HG03460 (cell line): ENCODE measurements at regions not wholly inside any gene's neighbourhood (a gene's known extent, or its start where the extent isn't known, plus 50 kb on each side); places are given as distances from the start of the nearest gene placed in this dataset.

ENCODE experiments used
- ATAC-seq: cut with Tn5 transposase; IDR thresholded peaks from one replicate; pipeline ENCODE4 v1.9.1; 2021; ENCODE audit not compliant: unreplicated experiment

- no peak for ATAC-seq
These were observed 1134.4 kb upstream of the TSPY4 start for GRCh38 chrY:8202837-8203236.

- ATAC-seq: no peak
These were observed 1096.1 kb upstream of the TSPY4 start for GRCh38 chrY:8241144-8241543.

- ATAC-seq: no peak
These were observed 1063.5 kb upstream of the TSPY4 start for GRCh38 chrY:8273807-8274206.

- ATAC-seq: no peak
These were observed 1032.2 kb upstream of the TSPY4 start for GRCh38 chrY:8305021-8305420.

- ATAC-seq: no peak
These were observed 1013.2 kb upstream of the TSPY4 start for GRCh38 chrY:8324113-8324512.

- ATAC-seq: no peak
These were observed 1010.3 kb upstream of the TSPY4 start for GRCh38 chrY:8326944-8327343.

GRCh38 chrY:8327708-8328354 lies 1009.4 kb upstream of the TSPY4 start:
- ATAC-seq: no peak

GRCh38 chrY:8329431-8329830 lies 1007.8 kb upstream of the TSPY4 start:
- ATAC-seq: no peak

- no peak for ATAC-seq
These were observed 1007.3 kb upstream of the TSPY4 start for GRCh38 chrY:8329929-8330328.

GRCh38 chrY:8333328-8333727 lies 1003.9 kb upstream of the TSPY4 start:
- ATAC-seq: no peak

- no peak for ATAC-seq
These were observed 1001.9 kb upstream of the TSPY4 start for GRCh38 chrY:8335299-8335835.

- ATAC-seq: no peak
These were observed 1001.0 kb upstream of the TSPY4 start for GRCh38 chrY:8336112-8336774.

GRCh38 chrY:8341000-8341399 lies 996.3 kb upstream of the TSPY4 start:
- ATAC-seq: no peak

GRCh38 chrY:8342173-8342572 lies 995.1 kb upstream of the TSPY4 start:
- ATAC-seq: no peak

- ATAC-seq: no peak
These were observed 986.0 kb upstream of the TSPY4 start for GRCh38 chrY:8351241-8351640.

GRCh38 chrY:8352201-8352600 lies 985.1 kb upstream of the TSPY4 start:
- no peak for ATAC-seq

- no peak for ATAC-seq
These were observed 979.1 kb upstream of the TSPY4 start for GRCh38 chrY:8358161-8358560.

GRCh38 chrY:8361715-8362114 lies 975.5 kb upstream of the TSPY4 start:
- no peak for ATAC-seq

- no peak for ATAC-seq
These were observed 959.8 kb upstream of the TSPY4 start for GRCh38 chrY:8377491-8377890.

GRCh38 chrY:8379800-8380199 lies 957.5 kb upstream of the TSPY4 start:
- no peak for ATAC-seq

- no peak for ATAC-seq
These were observed 955.8 kb upstream of the TSPY4 start for GRCh38 chrY:8381425-8381824.

GRCh38 chrY:8386053-8386452 lies 951.2 kb upstream of the TSPY4 start:
- ATAC-seq: no peak

GRCh38 chrY:8388512-8388911 lies 948.8 kb upstream of the TSPY4 start:
- no peak for ATAC-seq
